IMR-90 (cell line): ENCODE measurements at regions not wholly inside any gene's neighbourhood (a gene's known extent, or its start where the extent isn't known, plus 50 kb on each side); places are given as distances from the start of the nearest gene placed in this dataset.

ENCODE experiments used
- ATAC-seq: fragments of 200-7000 bp; cut with Tn5 transposase; 2 replicates; pipeline ENCODE4 v1.9.1; 2020; ENCODE audit warnings: low read depth, mild to moderate bottlenecking, moderate library complexity
- BruUV-seq: library from RNA; stranded (reverse); fragments of 400-500 nt; replicated peaks from 2 replicates; lab custom pipeline; 2021; lab: Mats Ljungman, UMichigan
- CTCF ChIA-PET: fragments of 300-600 bp; formaldehyde crosslinking; extraction: SDS; loops from one replicate; lab custom pipeline; 2021; ENCODE audit warnings: antibody characterized with exemption; lab: Yijun Ruan, JAX
- POLR2A ChIA-PET: fragments of 300-600 bp; sonication (Branson Sonifier 250); formaldehyde crosslinking; loops from one replicate; lab custom pipeline; 2022; ENCODE audit warnings: antibody characterized with exemption; ENCODE audit not compliant: unreplicated experiment; lab: Charles Lee
- DNase-seq: peaks from one replicate; pipeline ENCODE4 v3.0.0; 2013
- H2AFZ ChIP-seq: replicated peaks from 2 replicates; pipeline ENCODE3; 2013; ENCODE audit warnings: low read length, mild to moderate bottlenecking; ENCODE audit not compliant: poor library complexity
- H2AK5ac ChIP-seq: 2 replicates; pipeline ENCODE4 v1.6.1; 2013; ENCODE audit warnings: low read depth, low read length, inconsistent platforms
- H2AK9ac ChIP-seq: replicated peaks from 2 replicates; pipeline ENCODE3; 2013; ENCODE audit warnings: mild to moderate bottlenecking, low read depth, low read length, moderate library complexity; ENCODE audit not compliant: poor library complexity
- H2BK120ac ChIP-seq: 2 replicates; pipeline ENCODE4 v1.6.1; 2013; ENCODE audit warnings: low read depth, low read length, inconsistent platforms
- H2BK15ac ChIP-seq: 3 replicates; pipeline ENCODE4 v1.6.1; 2013; ENCODE audit warnings: low read depth, low read length, inconsistent platforms
- H2BK20ac ChIP-seq: 2 replicates; pipeline ENCODE4 v1.6.1; 2013; ENCODE audit warnings: low read depth, mild to moderate bottlenecking, inconsistent platforms, low read length, moderate library complexity
- H2BK5ac ChIP-seq: 2 replicates; pipeline ENCODE4 v1.6.1; 2013; ENCODE audit warnings: mild to moderate bottlenecking, low read depth, low read length, inconsistent platforms; ENCODE audit not compliant: poor library complexity, severe bottlenecking
- H3K14ac ChIP-seq: replicated peaks from 2 replicates; pipeline ENCODE4 v1.6.1; 2013; ENCODE audit warnings: low read depth, low read length, inconsistent platforms
- H3K18ac ChIP-seq: 2 replicates; pipeline ENCODE4 v1.6.1; 2013; ENCODE audit warnings: low read depth, low read length, control low read depth
- H3K23ac ChIP-seq: 2 replicates; pipeline ENCODE4 v1.6.1; 2013; ENCODE audit warnings: low read depth, low read length, inconsistent platforms
- H3K27ac ChIP-seq: 2 replicates; pipeline ENCODE4 v1.5.1; 2013; ENCODE audit warnings: mild to moderate bottlenecking, control low read depth, low read length; ENCODE audit not compliant: insufficient read depth
- H3K27me3 ChIP-seq: 2 replicates; pipeline ENCODE4 v1.6.1; 2013; ENCODE audit warnings: low read length; ENCODE audit not compliant: control insufficient read depth, insufficient read depth
- H3K36me3 ChIP-seq: 2 replicates; pipeline ENCODE4 v1.6.1; 2013; ENCODE audit warnings: low read length, mixed read lengths; ENCODE audit not compliant: control insufficient read depth, insufficient read depth
- H3K4ac ChIP-seq: 2 replicates; pipeline ENCODE4 v1.6.1; 2013; ENCODE audit warnings: low read depth, low read length, inconsistent platforms
- H3K4me1 ChIP-seq: 2 replicates; pipeline ENCODE4 v1.6.1; 2013; ENCODE audit warnings: low read length, mixed read lengths; ENCODE audit not compliant: control insufficient read depth, insufficient read depth
- H3K4me2 ChIP-seq: 2 replicates; pipeline ENCODE4 v1.6.1; 2013; ENCODE audit warnings: low read depth, mild to moderate bottlenecking, control low read depth, low read length, moderate library complexity
- H3K4me3 ChIP-seq: 2 replicates; pipeline ENCODE4 v1.5.1; 2013; ENCODE audit warnings: low read depth, mild to moderate bottlenecking, control low read depth, low read length, moderate library complexity; ENCODE audit not compliant: insufficient read depth
- H3K56ac ChIP-seq: 2 replicates; pipeline ENCODE4 v1.6.1; 2013; ENCODE audit warnings: low read length, inconsistent platforms; ENCODE audit not compliant: insufficient read depth; ENCODE audit errors: extremely low read depth
- H3K79me1 ChIP-seq, 2 experiments: 2 replicates each; pipeline ENCODE4 v1.6.1; 2013; ENCODE audit warnings: low read length in 2 of 2, inconsistent platforms in 1 of 2, low read depth in 1 of 2
- H3K9ac ChIP-seq: 2 replicates; pipeline ENCODE4 v1.6.1; 2013; ENCODE audit warnings: low read depth, low read length, control low read depth
- H3K9me1 ChIP-seq: 2 replicates; pipeline ENCODE4 v1.6.1; 2013; ENCODE audit warnings: low read length, inconsistent platforms; ENCODE audit not compliant: insufficient read depth
- H3K9me3 ChIP-seq: 2 replicates; pipeline ENCODE4 v1.6.1; 2013; ENCODE audit warnings: low read length; ENCODE audit not compliant: control insufficient read depth, insufficient read depth
- H4K20me1 ChIP-seq: 2 replicates; pipeline ENCODE4 v1.6.1; 2013; ENCODE audit warnings: low read length, inconsistent platforms; ENCODE audit not compliant: insufficient read depth
- H4K5ac ChIP-seq: 2 replicates; pipeline ENCODE4 v1.6.1; 2013; ENCODE audit warnings: mild to moderate bottlenecking, low read depth, low read length, control low read depth
- H4K8ac ChIP-seq, 2 experiments: 2 replicates each; pipeline ENCODE4 v1.6.1; 2013; ENCODE audit warnings: low read depth in 2 of 2, low read length in 2 of 2, control low read depth in 1 of 2, inconsistent platforms in 1 of 2
- H4K91ac ChIP-seq: 2 replicates; pipeline ENCODE4 v1.6.1; 2013; ENCODE audit warnings: low read depth, low read length, inconsistent platforms; ENCODE audit not compliant: insufficient read depth
- RCOR1 ChIP-seq: IDR thresholded peaks from 2 replicates; pipeline ENCODE4 v1.6.1; 2012; ENCODE audit warnings: mild to moderate bottlenecking, low read length, improper control_type of control experiment; ENCODE audit not compliant: insufficient replicate concordance
- WGBS, 2 experiments: methylation state at CpG; one replicate each; pipeline versions ENCODE4 v1.1.5 to v1.1.7; 2013; ENCODE audit warnings: missing lambda C conversion rate in 2 of 2; ENCODE audit not compliant: insufficient read length in 1 of 2; ENCODE audit errors: extremely low coverage in 2 of 2; 5-methylcytosine and 5-hydroxymethylcytosine counted together
- dilution Hi-C: fragments of 300-500 bp; cut with HindIII; formaldehyde crosslinking; loops from one replicate; pipeline ENCODE4 v1.14.3; 2018; ENCODE audit warnings: low sequenced_read_pairs; ENCODE audit not compliant: unreplicated experiment
- in situ Hi-C: fragments of 300-500 bp; cut with MboI; formaldehyde crosslinking; loops from 3 replicates; pipeline ENCODE4 v1.14.3; 2019; ENCODE audit warnings: low sequenced_read_pairs, inconsistent platforms, mixed read lengths
- intact Hi-C: fragments of 100-400 bp; cut with micrococcal nuclease; formaldehyde crosslinking; loops from 2 replicates; pipeline ENCODE4 v1.10.0; 2022
- TF ChIP-seq, protein P1 (sequence below): conservative IDR thresholded peaks from 2 replicates; pipeline ENCODE4 v1.5.1; 2012; ENCODE audit warnings: mild to moderate bottlenecking, low read depth, low read length, improper control_type of control experiment

DNA sequence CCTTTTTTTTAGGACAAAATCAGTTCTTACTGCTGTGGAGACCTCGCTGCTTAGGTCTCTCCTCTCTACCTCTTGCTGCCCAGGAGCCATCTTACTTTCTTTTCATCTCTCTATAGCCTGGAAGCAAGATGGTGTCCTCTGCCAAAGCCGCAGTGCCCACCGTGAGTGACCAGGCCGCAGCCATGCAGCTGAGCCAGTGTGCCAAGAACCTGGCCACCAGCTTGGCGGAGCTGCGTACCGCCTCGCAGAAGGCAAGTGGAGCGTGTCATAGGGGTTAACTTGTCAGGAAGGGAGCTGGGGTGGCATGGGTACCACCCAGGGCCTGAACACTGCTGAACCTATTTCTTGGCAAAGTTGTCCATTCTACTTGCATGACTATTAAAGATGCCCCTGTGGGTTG is 320.3 kb upstream of the TPM1 start:
- H3K9me1 ChIP-seq, result peaks cover 11% of the 10 kb centered on the region
- H4K91ac ChIP-seq, result no peak overlapping the region
- no peak overlapping the region for H3K4ac ChIP-seq
- BruUV-seq, result no TSS peak
- H2AFZ ChIP-seq, result no peak overlapping the region
- no peaks in the 10 kb centered on the region; the same call in 1 of the 2 replicates for H4K20me1 ChIP-seq
- ChIA-PET CTCF (interaction anchor here (0.7 to 1.6 kb wide), 2 partner anchors 15 to 20 kb away, joined by 3 to 8 read pairs; no protein-coding TSS in a partner anchor), POLR2A (no interaction called here)
- in situ Hi-C loops, result no loop called here
- peaks cover 31% of the 10 kb centered on the region for H3K36me3 ChIP-seq
- H4K5ac ChIP-seq, result no peak overlapping the region
- TF ChIP-seq, protein P1, sequence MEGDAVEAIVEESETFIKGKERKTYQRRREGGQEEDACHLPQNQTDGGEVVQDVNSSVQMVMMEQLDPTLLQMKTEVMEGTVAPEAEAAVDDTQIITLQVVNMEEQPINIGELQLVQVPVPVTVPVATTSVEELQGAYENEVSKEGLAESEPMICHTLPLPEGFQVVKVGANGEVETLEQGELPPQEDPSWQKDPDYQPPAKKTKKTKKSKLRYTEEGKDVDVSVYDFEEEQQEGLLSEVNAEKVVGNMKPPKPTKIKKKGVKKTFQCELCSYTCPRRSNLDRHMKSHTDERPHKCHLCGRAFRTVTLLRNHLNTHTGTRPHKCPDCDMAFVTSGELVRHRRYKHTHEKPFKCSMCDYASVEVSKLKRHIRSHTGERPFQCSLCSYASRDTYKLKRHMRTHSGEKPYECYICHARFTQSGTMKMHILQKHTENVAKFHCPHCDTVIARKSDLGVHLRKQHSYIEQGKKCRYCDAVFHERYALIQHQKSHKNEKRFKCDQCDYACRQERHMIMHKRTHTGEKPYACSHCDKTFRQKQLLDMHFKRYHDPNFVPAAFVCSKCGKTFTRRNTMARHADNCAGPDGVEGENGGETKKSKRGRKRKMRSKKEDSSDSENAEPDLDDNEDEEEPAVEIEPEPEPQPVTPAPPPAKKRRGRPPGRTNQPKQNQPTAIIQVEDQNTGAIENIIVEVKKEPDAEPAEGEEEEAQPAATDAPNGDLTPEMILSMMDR, result no peak
- no peak for TF ChIP-seq RCOR1
- no peak overlapping the region for H2BK20ac ChIP-seq
- H3K23ac ChIP-seq, result no peak overlapping the region
- H3K14ac ChIP-seq, result no peak overlapping the region
- DNase-seq, result no peak
- H2AK5ac ChIP-seq, result no peak overlapping the region
- no peak for ATAC-seq
- H4K8ac ChIP-seq, result no peak overlapping the region
- dilution Hi-C loops, result no loop called here
- no peaks in the 10 kb centered on the region for H3K27me3 ChIP-seq
- H3K27ac ChIP-seq, result no peak overlapping the region
- H3K4me3 ChIP-seq, result no peak overlapping the region
- no peak overlapping the region for H3K9ac ChIP-seq
- no peak overlapping the region for H2BK120ac ChIP-seq
- no peak overlapping the region for H3K18ac ChIP-seq
- peaks cover 8% of the 10 kb centered on the region for H3K4me1 ChIP-seq
- no peak overlapping the region for H2AK9ac ChIP-seq
- H3K4me2 ChIP-seq, result no peak overlapping the region
- H3K79me1 ChIP-seq, result no peaks in the 10 kb centered on the region
- intact Hi-C loops, result no loop called here
- 100% methylated on average over 5 of the region's 9 CpGs; no CpG with 5 or more reads in 1 of the 2 experiments for WGBS, 2 experiments
- no peak overlapping the region for H2BK15ac ChIP-seq
- H3K9me3 ChIP-seq, result no peaks in the 10 kb centered on the region
- H3K56ac ChIP-seq, result no peak overlapping the region
- H2BK5ac ChIP-seq, result no peak overlapping the region
